ENCODE measurements at regions not wholly inside any gene's neighbourhood (a gene's known extent, or its start where the extent isn't known, plus 50 kb on each side); places are given as distances from the start of the nearest gene placed in this dataset.

DNA sequence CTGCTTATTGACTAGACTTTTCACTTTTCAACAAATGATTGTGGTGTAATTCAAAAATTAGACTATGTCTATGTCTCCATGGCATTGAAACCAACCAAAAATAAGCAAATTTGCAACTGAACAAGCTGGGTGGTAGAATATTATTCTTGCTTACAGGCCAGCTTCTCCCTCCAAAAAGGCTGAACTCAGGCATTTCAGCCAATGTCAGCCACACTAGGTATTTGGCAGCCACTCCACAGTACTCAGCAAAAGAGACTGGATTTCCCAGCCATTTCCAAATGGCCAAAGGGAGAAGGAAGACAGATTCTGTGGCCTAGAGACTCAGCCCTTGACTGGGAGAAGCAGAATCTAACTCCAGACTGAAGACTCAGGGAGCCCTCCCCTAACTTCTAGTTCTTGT lies 121.8 kb upstream of the IRX5 start:
- no peak overlapping the region for H3K4me3 ChIP-seq (ENCODE audit: low read length)

DNA sequence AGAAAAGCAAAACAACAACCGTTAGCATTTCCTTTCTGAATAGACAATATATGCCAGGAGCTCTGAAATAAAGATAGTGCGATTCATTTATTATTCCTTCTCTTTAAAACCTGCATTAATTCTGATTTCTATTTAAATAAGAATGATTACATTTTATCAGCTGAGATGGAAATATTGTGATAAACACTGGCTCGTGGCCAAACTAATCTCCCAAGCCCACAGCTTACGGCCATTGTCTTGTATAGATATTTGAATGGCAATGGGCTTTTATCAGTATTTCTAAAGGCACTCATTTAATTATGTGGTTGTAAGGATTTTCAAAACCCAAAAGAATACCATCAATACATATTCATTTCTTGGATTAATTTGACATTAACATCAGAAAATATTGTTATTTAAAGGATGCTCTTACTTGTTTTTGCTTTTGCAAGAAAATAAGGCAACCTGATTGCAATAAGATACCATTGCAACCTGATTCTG lies 123.7 kb upstream of the IRX5 start:
- no peaks in the 10 kb centered on the region for H3K27me3 ChIP-seq (ENCODE audit: control insufficient read depth, insufficient read depth, low read length)
- no peaks in the 10 kb centered on the region for H3K36me3 ChIP-seq (ENCODE audit: control insufficient read depth, low read depth, low read length)
- peaks cover 6% of the 10 kb centered on the region for H3K4me1 ChIP-seq (ENCODE audit: control insufficient read depth, low read depth, low read length)
- H3K27ac ChIP-seq (ENCODE audit: low read length), result no peak overlapping the region
- no peak overlapping the region for H3K4me3 ChIP-seq (ENCODE audit: low read length)
- H3K9ac ChIP-seq (ENCODE audit: low read length), result no peak overlapping the region
- no peaks in the 10 kb centered on the region for H3K9me3 ChIP-seq (ENCODE audit: control insufficient read depth, low read depth, low read length)

More for the DNA sequence above, 121.8 kb upstream of the IRX5 start:
- Histone ChIP-seq H3K36me3 (ENCODE audit: control insufficient read depth, low read depth, low read length) (no peaks in the 10 kb centered on the region), H3K27ac (ENCODE audit: low read length) (no peak overlapping the region), H3K27me3 (ENCODE audit: control insufficient read depth, insufficient read depth, low read length) (no peaks in the 10 kb centered on the region), H3K4me1 (ENCODE audit: control insufficient read depth, low read depth, low read length) (peaks cover 12% of the 10 kb centered on the region), H3K9ac (ENCODE audit: low read length) (no peak overlapping the region), H3K9me3 (ENCODE audit: control insufficient read depth, low read depth, low read length) (no peaks in the 10 kb centered on the region)

GRCh38 chr16:54806378-54806777 lies 124.3 kb upstream of the IRX5 start:
- H3K4me1 ChIP-seq (ENCODE audit: control insufficient read depth, low read depth, low read length), result peaks cover 6% of the 10 kb centered on the region
- no peaks in the 10 kb centered on the region for H3K27me3 ChIP-seq (ENCODE audit: control insufficient read depth, insufficient read depth, low read length)

GRCh38 chr16:54805648-54806047 lies 125.0 kb upstream of the IRX5 start:
- Histone ChIP-seq H3K36me3 (ENCODE audit: control insufficient read depth, low read depth, low read length) (no peaks in the 10 kb centered on the region), H3K4me1 (ENCODE audit: control insufficient read depth, low read depth, low read length) (peaks cover 6% of the 10 kb centered on the region), H3K27ac (ENCODE audit: low read length) (no peak overlapping the region), H3K4me3 (ENCODE audit: low read length) (no peak overlapping the region), H3K9ac (ENCODE audit: low read length) (no peak overlapping the region), H3K9me3 (ENCODE audit: control insufficient read depth, low read depth, low read length) (no peaks in the 10 kb centered on the region), H3K27me3 (ENCODE audit: control insufficient read depth, insufficient read depth, low read length) (no peaks in the 10 kb centered on the region)

More at GRCh38 chr16:54806378-54806777, 124.3 kb upstream of the IRX5 start:
- Histone ChIP-seq H3K9me3 (ENCODE audit: control insufficient read depth, low read depth, low read length) (no peaks in the 10 kb centered on the region), H3K27ac (ENCODE audit: low read length) (no peak overlapping the region), H3K36me3 (ENCODE audit: control insufficient read depth, low read depth, low read length) (no peaks in the 10 kb centered on the region), H3K4me3 (ENCODE audit: low read length) (no peak overlapping the region), H3K9ac (ENCODE audit: low read length) (no peak overlapping the region)

- no peaks in the 10 kb centered on the region for H3K9me3 ChIP-seq (ENCODE audit: control insufficient read depth, low read depth, low read length)
- H3K4me3 ChIP-seq (ENCODE audit: low read length), result no peak overlapping the region
- no peak overlapping the region for H3K9ac ChIP-seq (ENCODE audit: low read length)
- no peak overlapping the region for H3K27ac ChIP-seq (ENCODE audit: low read length)
- no peaks in the 10 kb centered on the region for H3K36me3 ChIP-seq (ENCODE audit: control insufficient read depth, low read depth, low read length)
- peaks cover 6% of the 10 kb centered on the region for H3K4me1 ChIP-seq (ENCODE audit: control insufficient read depth, low read depth, low read length)
- no peaks in the 10 kb centered on the region for H3K27me3 ChIP-seq (ENCODE audit: control insufficient read depth, insufficient read depth, low read length)
Measured at GRCh38 chr16:54801057-54801844, 129.4 kb upstream of the IRX5 start.

- Histone ChIP-seq H3K36me3 (ENCODE audit: control insufficient read depth, low read depth, low read length) (no peaks in the 10 kb centered on the region), H3K27ac (ENCODE audit: low read length) (no peak overlapping the region), H3K9ac (ENCODE audit: low read length) (no peak overlapping the region), H3K9me3 (ENCODE audit: control insufficient read depth, low read depth, low read length) (no peaks in the 10 kb centered on the region), H3K27me3 (ENCODE audit: control insufficient read depth, insufficient read depth, low read length) (no peaks in the 10 kb centered on the region), H3K4me1 (ENCODE audit: control insufficient read depth, low read depth, low read length) (no peaks in the 10 kb centered on the region), H3K4me3 (ENCODE audit: low read length) (no peak overlapping the region)
Measured at GRCh38 chr16:54798267-54798666, 132.4 kb upstream of the IRX5 start.

- Histone ChIP-seq H3K27me3 (ENCODE audit: control insufficient read depth, insufficient read depth, low read length) (no peaks in the 10 kb centered on the region), H3K9me3 (ENCODE audit: control insufficient read depth, low read depth, low read length) (no peaks in the 10 kb centered on the region), H3K27ac (ENCODE audit: low read length) (no peak overlapping the region), H3K4me3 (ENCODE audit: low read length) (no peak overlapping the region), H3K36me3 (ENCODE audit: control insufficient read depth, low read depth, low read length) (no peaks in the 10 kb centered on the region), H3K4me1 (ENCODE audit: control insufficient read depth, low read depth, low read length) (no peaks in the 10 kb centered on the region), H3K9ac (ENCODE audit: low read length) (no peak overlapping the region)
Measured at GRCh38 chr16:54796211-54796610, 134.5 kb upstream of the IRX5 start.

GRCh38 chr16:54792811-54793210 lies 137.9 kb upstream of the IRX5 start:
- Histone ChIP-seq H3K27ac (ENCODE audit: low read length) (no peak overlapping the region), H3K9me3 (ENCODE audit: control insufficient read depth, low read depth, low read length) (no peaks in the 10 kb centered on the region), H3K9ac (ENCODE audit: low read length) (no peak overlapping the region), H3K27me3 (ENCODE audit: control insufficient read depth, insufficient read depth, low read length) (no peaks in the 10 kb centered on the region), H3K36me3 (ENCODE audit: control insufficient read depth, low read depth, low read length) (no peaks in the 10 kb centered on the region), H3K4me3 (ENCODE audit: low read length) (no peak overlapping the region), H3K4me1 (ENCODE audit: control insufficient read depth, low read depth, low read length) (no peaks in the 10 kb centered on the region)

- H3K36me3 ChIP-seq (ENCODE audit: control insufficient read depth, low read depth, low read length), result no peaks in the 10 kb centered on the region
- no peaks in the 10 kb centered on the region for H3K4me1 ChIP-seq (ENCODE audit: control insufficient read depth, low read depth, low read length)
- no peak overlapping the region for H3K27ac ChIP-seq (ENCODE audit: low read length)
- H3K9ac ChIP-seq (ENCODE audit: low read length), result no peak overlapping the region
- H3K27me3 ChIP-seq (ENCODE audit: control insufficient read depth, insufficient read depth, low read length), result no peaks in the 10 kb centered on the region
- no peaks in the 10 kb centered on the region for H3K9me3 ChIP-seq (ENCODE audit: control insufficient read depth, low read depth, low read length)
- H3K4me3 ChIP-seq (ENCODE audit: low read length), result no peak overlapping the region
Measured at GRCh38 chr16:54787045-54787444, 143.6 kb upstream of the IRX5 start.

- no peaks in the 10 kb centered on the region for H3K9me3 ChIP-seq (ENCODE audit: control insufficient read depth, low read depth, low read length)
Measured at GRCh38 chr16:54783980-54784379, 146.7 kb upstream of the IRX5 start.

DNA sequence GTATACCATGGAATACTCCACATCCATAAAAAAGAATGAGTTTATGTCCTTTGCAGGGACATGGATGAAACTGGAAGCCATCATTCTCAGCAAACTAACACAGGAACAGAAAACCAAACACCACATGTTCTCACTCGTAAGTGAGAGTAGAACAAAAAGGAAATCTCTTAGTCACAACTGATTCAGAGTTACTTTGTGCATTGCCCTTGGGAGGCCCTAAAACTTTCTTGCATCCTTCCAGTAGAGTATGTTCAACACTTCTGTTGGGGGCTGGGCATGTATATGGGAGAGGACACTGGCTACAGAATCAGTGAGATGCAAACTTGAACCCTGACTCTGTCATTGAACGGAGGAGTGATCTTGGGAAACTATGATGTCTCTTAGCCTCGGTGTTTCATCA lies 147.4 kb upstream of the IRX5 start:
- Histone ChIP-seq H3K36me3 (ENCODE audit: control insufficient read depth, low read depth, low read length) (no peaks in the 10 kb centered on the region), H3K9me3 (ENCODE audit: control insufficient read depth, low read depth, low read length) (no peaks in the 10 kb centered on the region), H3K27me3 (ENCODE audit: control insufficient read depth, insufficient read depth, low read length) (no peaks in the 10 kb centered on the region), H3K27ac (ENCODE audit: low read length) (no peak overlapping the region), H3K9ac (ENCODE audit: low read length) (no peak overlapping the region), H3K4me1 (ENCODE audit: control insufficient read depth, low read depth, low read length) (no peaks in the 10 kb centered on the region), H3K4me3 (ENCODE audit: low read length) (no peak overlapping the region)

More at GRCh38 chr16:54783980-54784379, 146.7 kb upstream of the IRX5 start:
- H3K27ac ChIP-seq (ENCODE audit: low read length), result no peak overlapping the region
- H3K4me3 ChIP-seq (ENCODE audit: low read length), result no peak overlapping the region
- no peaks in the 10 kb centered on the region for H3K36me3 ChIP-seq (ENCODE audit: control insufficient read depth, low read depth, low read length)
- H3K9ac ChIP-seq (ENCODE audit: low read length), result no peak overlapping the region
- H3K27me3 ChIP-seq (ENCODE audit: control insufficient read depth, insufficient read depth, low read length), result no peaks in the 10 kb centered on the region
- H3K4me1 ChIP-seq (ENCODE audit: control insufficient read depth, low read depth, low read length), result no peaks in the 10 kb centered on the region

- Histone ChIP-seq H3K27ac (ENCODE audit: low read length) (no peak overlapping the region), H3K9ac (ENCODE audit: low read length) (no peak overlapping the region), H3K4me3 (ENCODE audit: low read length) (no peak overlapping the region), H3K27me3 (ENCODE audit: control insufficient read depth, insufficient read depth, low read length) (no peaks in the 10 kb centered on the region), H3K4me1 (ENCODE audit: control insufficient read depth, low read depth, low read length) (no peaks in the 10 kb centered on the region), H3K9me3 (ENCODE audit: control insufficient read depth, low read depth, low read length) (no peaks in the 10 kb centered on the region), H3K36me3 (ENCODE audit: control insufficient read depth, low read depth, low read length) (no peaks in the 10 kb centered on the region)
Measured at GRCh38 chr16:54780266-54780665, 150.4 kb upstream of the IRX5 start.

All from iPS-18a (cell line).